CD14-positive monocyte (primary cell): ENCODE measurements at regions not wholly inside any gene's neighbourhood (a gene's known extent, or its start where the extent isn't known, plus 50 kb on each side); places are given as distances from the start of the nearest gene placed in this dataset.
"Not testable (repeated sequence)": the region's sequence is repeated elsewhere in the genome, so short reads cannot be mapped to it uniquely, and the experiment has no call there.

Experiments
- DNase-seq, 3 donors: peaks; one replicate each; pipeline ENCODE4 v3.0.0-alpha.2; 2011 to 2022
- H2AFZ ChIP-seq: 2 replicates; pipeline ENCODE4 v1.6.0; 2012; ENCODE audit warnings: mild to moderate bottlenecking, low read depth, low read length, inconsistent platforms; ENCODE audit not compliant: insufficient read depth, poor library complexity, severe bottlenecking
- H3K27ac ChIP-seq, 2 donors: 1 replicate in 1 of 2; 2 replicates in 1 of 2; pipeline ENCODE4 v1.5.1; 2012 to 2013; ENCODE audit warnings: low read length in 2 of 2, control low read depth in 1 of 2, inconsistent platforms in 1 of 2, low read depth in 1 of 2, mild to moderate bottlenecking in 1 of 2
- H3K27me3 ChIP-seq, 2 donors: one replicate each; pipeline versions ENCODE4 v1.6.0 to v1.6.1; 2011 to 2013; ENCODE audit warnings: low read length in 2 of 2; ENCODE audit not compliant: control insufficient read depth in 2 of 2, insufficient read depth in 2 of 2
- H3K36me3 ChIP-seq, 2 donors: replicated peaks in 1 of 2; 1 replicate in 1 of 2; 2 replicates in 1 of 2; pipeline versions ENCODE4 v1.5.1 to v1.6.1; 2012 to 2013; ENCODE audit warnings: low read length in 2 of 2, control low read depth in 1 of 2, inconsistent platforms in 1 of 2, mild to moderate bottlenecking in 1 of 2; ENCODE audit not compliant: insufficient read depth in 2 of 2, control insufficient read depth in 1 of 2
- H3K4me1 ChIP-seq, 2 donors: 1 replicate in 1 of 2; 2 replicates in 1 of 2; pipeline versions ENCODE4 v1.5.1 to v1.6.1; 2012 to 2013; ENCODE audit warnings: low read length in 2 of 2, control low read depth in 1 of 2, inconsistent platforms in 1 of 2, mild to moderate bottlenecking in 1 of 2, moderate library complexity in 1 of 2; ENCODE audit not compliant: insufficient read depth in 2 of 2, control insufficient read depth in 1 of 2
- H3K4me2 ChIP-seq: replicated peaks from 2 replicates; pipeline ENCODE3; 2012; ENCODE audit warnings: low read length, moderate library complexity, mild to moderate bottlenecking; ENCODE audit not compliant: poor library complexity, severe bottlenecking; ENCODE audit errors: extremely low read depth
- H3K4me3 ChIP-seq, 3 experiments: fragments of 200-600 bp in 1 of 3; sonication (generic) in 1 of 3; replicated peaks in 1 of 3; 1 replicate in 2 of 3; 2 replicates in 1 of 3; pipeline ENCODE4 v1.5.1; 2011 to 2013; ENCODE audit warnings: low read length in 3 of 3, mild to moderate bottlenecking in 3 of 3, control low read depth in 2 of 3, low read depth in 2 of 3, inconsistent platforms in 1 of 3, moderate library complexity in 1 of 3
- H3K79me2 ChIP-seq: 2 replicates; pipeline ENCODE4 v1.6.0; 2012; ENCODE audit warnings: mild to moderate bottlenecking, control low read depth, inconsistent platforms, low read length, moderate library complexity; ENCODE audit not compliant: insufficient read depth
- H3K9ac ChIP-seq: 2 replicates; pipeline ENCODE4 v1.6.0; 2017; ENCODE audit warnings: low read length, mild to moderate bottlenecking; ENCODE audit not compliant: insufficient read depth, poor library complexity, severe bottlenecking
- H3K9me3 ChIP-seq, 2 donors: replicated peaks in 1 of 2; 1 replicate in 1 of 2; 2 replicates in 1 of 2; pipeline versions ENCODE4 v1.5.1 to v1.6.1; 2012 to 2013; ENCODE audit warnings: low read length in 2 of 2, control low read depth in 1 of 2; ENCODE audit not compliant: control insufficient read depth in 1 of 2, insufficient read depth in 1 of 2
- H4K20me1 ChIP-seq: 2 replicates; pipeline ENCODE4 v1.6.0; 2012; ENCODE audit warnings: mild to moderate bottlenecking, low read length, control low read depth, moderate library complexity; ENCODE audit not compliant: insufficient read depth
- H3K27ac Mint-ChIP-seq, 7 donors: one replicate each; pipeline ENCODE4 v1.8.0; 2020; ENCODE audit warnings: mild to moderate bottlenecking in 7 of 7, mixed read lengths in 7 of 7, moderate library complexity in 6 of 7, inconsistent platforms in 2 of 7
- H3K27me3 Mint-ChIP-seq, 3 donors: one replicate each; pipeline ENCODE4 v1.8.0; 2021 to 2022; ENCODE audit warnings: low read depth in 3 of 3, mild to moderate bottlenecking in 3 of 3, mixed read lengths in 3 of 3, moderate library complexity in 3 of 3, inconsistent platforms in 1 of 3
- H3K36me3 Mint-ChIP-seq, 2 donors: one replicate each; pipeline ENCODE4 v1.8.0; 2020; ENCODE audit warnings: mixed read lengths in 2 of 2, inconsistent platforms in 1 of 2, mild to moderate bottlenecking in 1 of 2
- H3K4me1 Mint-ChIP-seq: one replicate; pipeline ENCODE4 v1.8.0; 2020; ENCODE audit warnings: mild to moderate bottlenecking, mixed read lengths
- H3K4me3 Mint-ChIP-seq, 2 donors: one replicate each; pipeline ENCODE4 v1.8.0; 2020; ENCODE audit warnings: mild to moderate bottlenecking in 2 of 2, mixed read lengths in 2 of 2, moderate library complexity in 1 of 2
- H3K9me3 Mint-ChIP-seq, 7 donors: one replicate each; pipeline ENCODE4 v1.8.0; 2020 to 2022; ENCODE audit warnings: mixed read lengths in 7 of 7, mild to moderate bottlenecking in 6 of 7, moderate library complexity in 6 of 7, inconsistent platforms in 2 of 7
- WGBS: methylation state at CpG from one replicate; pipeline ENCODE4 v1.1.5; 2013; ENCODE audit warnings: missing lambda C conversion rate; ENCODE audit not compliant: insufficient coverage; 5-methylcytosine and 5-hydroxymethylcytosine counted together
- intact Hi-C, 2 donors: fragments of 100-400 bp; cut with micrococcal nuclease; formaldehyde crosslinking; loops; one replicate each; pipeline versions ENCODE4 v1.15.0 to v1.15.1; 2023

DNA sequence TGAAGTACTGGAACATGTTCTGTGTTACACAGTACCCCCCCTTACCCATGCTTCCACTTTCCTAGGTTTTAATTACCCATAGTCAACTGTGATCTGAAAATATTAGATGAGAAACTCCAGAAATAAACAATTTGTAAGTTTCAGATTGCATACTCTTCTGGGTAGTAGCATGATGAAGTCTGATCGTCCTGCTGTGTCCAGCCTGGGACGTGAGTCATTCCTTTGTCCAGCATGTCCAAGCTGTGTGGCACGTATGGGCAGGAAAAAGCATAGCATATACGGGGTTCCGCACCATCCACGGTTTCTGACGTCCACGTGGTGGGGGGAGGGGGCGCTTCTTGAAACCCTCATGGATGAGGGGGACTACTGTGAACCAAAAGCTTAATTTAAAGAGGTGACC, 70.7 kb upstream of the CRYM start:
- H3K27me3 ChIP-seq, H3K27ac Mint-ChIP-seq, H3K4me3 Mint-ChIP-seq, H3K4me2 ChIP-seq, H3K4me3 ChIP-seq, intact Hi-C loops, H3K79me2 ChIP-seq, H3K9ac ChIP-seq, H3K4me1 Mint-ChIP-seq, H3K36me3 Mint-ChIP-seq, H3K27me3 Mint-ChIP-seq, DNase-seq, H3K27ac ChIP-seq, H4K20me1 ChIP-seq, H3K9me3 Mint-ChIP-seq, H2AFZ ChIP-seq, H3K36me3 ChIP-seq, H3K4me1 ChIP-seq, H3K9me3 ChIP-seq: not testable (repeated sequence)
- no CpG with 5 or more reads among the region's 9 CpGs for WGBS

DNA sequence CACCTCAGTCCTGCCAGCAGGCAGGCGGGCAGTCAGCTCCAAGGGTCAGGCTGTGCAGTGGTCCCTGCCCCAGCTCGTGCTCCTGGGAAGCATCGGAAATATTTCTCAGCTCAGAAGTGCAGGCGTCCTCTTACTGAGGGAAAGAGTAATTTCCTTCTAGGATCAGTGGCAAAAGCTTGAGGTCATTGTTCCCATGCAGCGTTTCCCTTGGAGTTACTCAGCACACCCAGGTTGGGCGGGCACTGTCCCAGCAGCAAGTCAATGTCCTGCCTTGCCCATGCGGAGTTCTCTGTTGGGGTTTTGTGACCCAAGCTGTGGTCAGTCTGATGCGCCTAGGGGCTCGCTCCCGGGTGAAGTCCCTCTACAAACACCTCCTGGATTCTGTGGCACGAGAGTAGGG, 69.4 kb upstream of the CRYM start:
- intact Hi-C loops, H3K36me3 ChIP-seq, H3K4me3 ChIP-seq, H3K27ac Mint-ChIP-seq, H3K9me3 ChIP-seq, H3K4me3 Mint-ChIP-seq, H3K27me3 Mint-ChIP-seq, H3K9me3 Mint-ChIP-seq, DNase-seq, H3K4me2 ChIP-seq, H3K36me3 Mint-ChIP-seq, H3K27ac ChIP-seq, H3K9ac ChIP-seq, H3K79me2 ChIP-seq, H2AFZ ChIP-seq, H4K20me1 ChIP-seq, H3K27me3 ChIP-seq, H3K4me1 Mint-ChIP-seq, H3K4me1 ChIP-seq: not testable (repeated sequence)
- WGBS: 100% methylated on average over 1 of the region's 11 CpGs

DNA sequence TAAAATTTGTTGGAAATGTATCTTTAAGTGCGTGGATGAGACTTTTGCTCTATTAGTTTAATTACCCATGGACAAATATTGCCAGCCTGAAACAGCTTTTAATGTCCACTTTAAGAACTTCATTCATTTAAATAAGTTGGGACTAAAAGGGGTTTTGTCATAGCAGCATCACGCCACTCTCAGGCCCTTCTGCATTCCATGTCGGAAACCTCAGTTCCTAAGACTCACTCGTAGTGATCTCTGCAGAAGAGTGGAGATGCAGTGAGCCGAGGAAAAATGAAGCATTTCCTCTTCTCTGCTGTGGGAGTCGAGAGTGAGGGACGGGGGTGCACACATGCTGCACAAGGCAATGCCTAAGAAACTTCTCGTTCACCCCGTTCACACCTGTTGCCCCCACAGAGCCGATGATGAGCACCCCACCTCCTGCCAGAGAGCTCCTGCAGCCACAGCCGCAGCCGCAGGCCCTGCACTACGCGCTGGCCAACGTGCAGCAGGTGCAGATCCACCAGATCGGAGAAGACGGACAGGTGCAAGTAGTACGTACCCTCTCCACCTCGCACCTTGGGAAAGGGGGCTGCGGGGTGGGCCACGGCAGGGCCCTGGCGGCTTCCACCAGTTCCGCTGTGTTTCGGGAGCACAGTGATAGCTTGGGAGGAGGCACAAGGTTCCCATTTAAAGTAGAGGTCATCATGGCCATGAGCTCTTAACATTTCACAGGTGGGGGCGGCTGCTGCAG, 68.8 kb upstream of the CRYM start:
- not testable (repeated sequence) for H3K36me3 ChIP-seq, H3K4me2 ChIP-seq
- WGBS: 100% methylated on average over 5 of the region's 25 CpGs

DNA sequence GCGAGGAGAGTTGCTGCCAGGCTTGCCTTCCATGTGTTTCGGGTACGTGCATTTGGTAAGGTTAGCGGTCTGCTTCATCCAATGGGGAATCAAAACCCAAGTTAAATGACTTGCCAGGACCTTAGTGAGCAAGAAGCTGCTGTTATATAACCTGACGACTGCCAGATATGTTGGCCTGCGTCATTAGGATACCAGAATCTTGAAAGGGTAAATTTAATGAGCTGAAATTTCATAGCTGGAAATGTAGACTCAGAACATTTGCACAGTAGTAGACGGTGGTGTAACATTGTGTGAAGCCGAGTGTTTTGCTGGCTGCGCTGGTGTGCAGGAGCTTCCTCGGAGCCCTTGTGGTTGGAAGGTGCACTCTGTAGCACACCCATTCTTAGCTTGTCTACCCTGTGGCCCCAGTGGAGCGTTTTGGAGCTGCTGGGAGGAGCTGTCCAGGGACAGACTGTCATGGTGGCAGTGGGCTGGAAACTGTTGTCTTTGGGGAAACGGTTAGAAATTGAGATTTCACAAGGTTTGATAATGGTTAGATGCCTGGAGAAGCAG, 66.3 kb upstream of the CRYM start:
- 81% methylated on average over 5 of the region's 12 CpGs for WGBS
- H3K4me3 Mint-ChIP-seq, H3K27ac Mint-ChIP-seq, H3K9me3 Mint-ChIP-seq, H3K79me2 ChIP-seq, H3K4me3 ChIP-seq, DNase-seq, H3K27ac ChIP-seq, H3K36me3 ChIP-seq, H3K9me3 ChIP-seq, H3K27me3 ChIP-seq, H4K20me1 ChIP-seq, H3K4me1 ChIP-seq, H3K4me2 ChIP-seq, H3K9ac ChIP-seq, intact Hi-C loops, H2AFZ ChIP-seq, H3K4me1 Mint-ChIP-seq, H3K36me3 Mint-ChIP-seq, H3K27me3 Mint-ChIP-seq: not testable (repeated sequence)

More for the DNA sequence above, 68.8 kb upstream of the CRYM start:
- H3K4me3 Mint-ChIP-seq, H2AFZ ChIP-seq, H3K36me3 Mint-ChIP-seq, H3K4me3 ChIP-seq, H3K9me3 ChIP-seq, intact Hi-C loops, H3K9me3 Mint-ChIP-seq, H3K27ac ChIP-seq, H3K4me1 Mint-ChIP-seq, H3K79me2 ChIP-seq, H3K4me1 ChIP-seq, DNase-seq, H3K9ac ChIP-seq, H4K20me1 ChIP-seq, H3K27me3 Mint-ChIP-seq, H3K27ac Mint-ChIP-seq, H3K27me3 ChIP-seq: not testable (repeated sequence)
